ENCODE measurements at regions not wholly inside any gene's neighbourhood (a gene's known extent, or its start where the extent isn't known, plus 50 kb on each side); places are given as distances from the start of the nearest gene placed in this dataset.

DNA sequence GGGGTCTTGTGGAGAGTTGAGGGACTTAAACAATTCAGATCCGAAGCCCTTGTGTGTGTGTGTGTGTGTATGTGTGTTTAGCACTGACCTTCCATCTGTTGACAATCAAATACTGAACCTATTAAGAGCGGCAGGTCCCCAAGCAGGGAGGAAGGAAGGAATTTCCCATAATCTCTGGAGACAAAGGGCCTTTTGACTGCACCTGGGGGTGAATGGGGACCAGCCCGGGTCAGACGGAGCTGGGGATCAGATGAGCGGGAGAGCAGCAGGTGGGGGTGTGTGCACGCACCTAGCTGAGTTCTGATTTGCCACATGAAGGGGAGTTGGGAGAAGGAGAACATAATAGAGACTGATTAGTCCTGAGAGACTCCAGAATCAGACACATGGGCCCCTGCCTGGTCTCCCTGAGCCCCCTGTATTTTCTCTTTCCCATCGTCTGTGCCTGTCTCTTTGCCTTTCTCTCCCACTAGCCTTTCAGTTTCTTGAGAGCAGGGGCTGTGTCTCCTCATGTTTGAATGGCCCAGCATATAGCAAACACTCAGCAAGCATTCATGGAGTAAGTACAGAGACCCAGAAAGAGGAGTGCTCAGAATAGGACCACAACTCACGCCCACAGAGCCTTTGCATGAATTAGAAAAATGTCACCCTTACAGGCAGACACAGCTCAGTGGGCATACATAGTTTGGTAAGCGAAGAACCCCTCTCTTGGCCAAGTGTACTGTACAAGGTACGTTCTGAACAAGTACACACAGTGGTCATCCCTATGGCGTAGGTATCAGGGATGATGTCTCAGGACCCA, 288.3 kb upstream of the HABP2 start:
- no peaks in the 10 kb centered on the region for H3K9me2 ChIP-seq
- ChIA-PET POLR2A (no interaction called here), CTCF (no interaction called here)
- peaks cover 0 to 10% of the 10 kb centered on the region in 2 experiments; a peak in 1 of 4 replicates for H3K4me1 ChIP-seq (ENCODE audit: control insufficient read depth in 1 of 2, insufficient read depth in 2 of 2, low read depth in 1 of 2, low read length in 1 of 2)
- no peak overlapping the region for H3K27ac ChIP-seq (ENCODE audit: low read depth in 2 of 2, low read length in 1 of 2)
- H3K4me3 ChIP-seq (ENCODE audit: low read depth in 2 of 2, low read length in 1 of 2): no peak overlapping the region
- no peaks in the 10 kb centered on the region for H3K27me3 ChIP-seq (ENCODE audit: insufficient read depth)
- no peaks in the 10 kb centered on the region for H3K9me3 ChIP-seq
- no peak overlapping the region for H2AFZ ChIP-seq (ENCODE audit: low read depth)
- H3K36me3 ChIP-seq (replicated peaks in 1 of 2; ENCODE audit: control insufficient read depth in 1 of 2, insufficient read depth in 2 of 2, low read length in 1 of 2): no peaks in the 10 kb centered on the region
- no peaks in the 10 kb centered on the region for H3F3A ChIP-seq (replicated peaks; ENCODE audit: insufficient read depth)
- H3K4me2 ChIP-seq: no peak overlapping the region
- WGBS (ENCODE audit: low lambda C conversion rate): 64% methylated on average over 11 of the region's 11 CpGs
- H4K20me1 ChIP-seq (ENCODE audit: insufficient read depth): no peaks in the 10 kb centered on the region
- H3K79me2 ChIP-seq (ENCODE audit: insufficient read depth): no peaks in the 10 kb centered on the region
- no peak for DNase-seq
- no peak overlapping the region for H3K9ac ChIP-seq
- no peak for TF ChIP-seq MEF2A (IDR thresholded peaks at IDR 0.05; ENCODE audit: borderline replicate concordance, low read depth)
- TF ChIP-seq FOXM1 (IDR thresholded peaks at IDR 0.05; ENCODE audit: low read depth): no peak
- TF ChIP-seq, protein P1, sequence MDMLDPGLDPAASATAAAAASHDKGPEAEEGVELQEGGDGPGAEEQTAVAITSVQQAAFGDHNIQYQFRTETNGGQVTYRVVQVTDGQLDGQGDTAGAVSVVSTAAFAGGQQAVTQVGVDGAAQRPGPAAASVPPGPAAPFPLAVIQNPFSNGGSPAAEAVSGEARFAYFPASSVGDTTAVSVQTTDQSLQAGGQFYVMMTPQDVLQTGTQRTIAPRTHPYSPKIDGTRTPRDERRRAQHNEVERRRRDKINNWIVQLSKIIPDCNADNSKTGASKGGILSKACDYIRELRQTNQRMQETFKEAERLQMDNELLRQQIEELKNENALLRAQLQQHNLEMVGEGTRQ (IDR thresholded peaks at IDR 0.05; ENCODE audit: borderline replicate concordance, low read depth, low read length): no peak
- TF ChIP-seq, protein P2, sequence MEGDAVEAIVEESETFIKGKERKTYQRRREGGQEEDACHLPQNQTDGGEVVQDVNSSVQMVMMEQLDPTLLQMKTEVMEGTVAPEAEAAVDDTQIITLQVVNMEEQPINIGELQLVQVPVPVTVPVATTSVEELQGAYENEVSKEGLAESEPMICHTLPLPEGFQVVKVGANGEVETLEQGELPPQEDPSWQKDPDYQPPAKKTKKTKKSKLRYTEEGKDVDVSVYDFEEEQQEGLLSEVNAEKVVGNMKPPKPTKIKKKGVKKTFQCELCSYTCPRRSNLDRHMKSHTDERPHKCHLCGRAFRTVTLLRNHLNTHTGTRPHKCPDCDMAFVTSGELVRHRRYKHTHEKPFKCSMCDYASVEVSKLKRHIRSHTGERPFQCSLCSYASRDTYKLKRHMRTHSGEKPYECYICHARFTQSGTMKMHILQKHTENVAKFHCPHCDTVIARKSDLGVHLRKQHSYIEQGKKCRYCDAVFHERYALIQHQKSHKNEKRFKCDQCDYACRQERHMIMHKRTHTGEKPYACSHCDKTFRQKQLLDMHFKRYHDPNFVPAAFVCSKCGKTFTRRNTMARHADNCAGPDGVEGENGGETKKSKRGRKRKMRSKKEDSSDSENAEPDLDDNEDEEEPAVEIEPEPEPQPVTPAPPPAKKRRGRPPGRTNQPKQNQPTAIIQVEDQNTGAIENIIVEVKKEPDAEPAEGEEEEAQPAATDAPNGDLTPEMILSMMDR (IDR thresholded peaks at IDR 0.05): no peak
- no peak for TF ChIP-seq EZH2phosphoT487 (IDR thresholded peaks at IDR 0.05; ENCODE audit: borderline replicate concordance, low read depth)
- no peak for TF ChIP-seq FOXJ3 (CRISPR knock-in tag; IDR thresholded peaks at IDR 0.05)
- TF ChIP-seq JUND (IDR thresholded peaks at IDR 0.05): no peak
- no peak for TF ChIP-seq TAF1 (IDR thresholded peaks at IDR 0.05; ENCODE audit: borderline replicate concordance, low read depth, low read length)
- no peak for TF ChIP-seq GABPA (IDR thresholded peaks at IDR 0.05; ENCODE audit: low read depth)
- TF ChIP-seq, protein P3, sequence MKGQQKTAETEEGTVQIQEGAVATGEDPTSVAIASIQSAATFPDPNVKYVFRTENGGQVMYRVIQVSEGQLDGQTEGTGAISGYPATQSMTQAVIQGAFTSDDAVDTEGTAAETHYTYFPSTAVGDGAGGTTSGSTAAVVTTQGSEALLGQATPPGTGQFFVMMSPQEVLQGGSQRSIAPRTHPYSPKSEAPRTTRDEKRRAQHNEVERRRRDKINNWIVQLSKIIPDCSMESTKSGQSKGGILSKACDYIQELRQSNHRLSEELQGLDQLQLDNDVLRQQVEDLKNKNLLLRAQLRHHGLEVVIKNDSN (IDR thresholded peaks at IDR 0.05; ENCODE audit: borderline replicate concordance, low read depth): no peak

DNA sequence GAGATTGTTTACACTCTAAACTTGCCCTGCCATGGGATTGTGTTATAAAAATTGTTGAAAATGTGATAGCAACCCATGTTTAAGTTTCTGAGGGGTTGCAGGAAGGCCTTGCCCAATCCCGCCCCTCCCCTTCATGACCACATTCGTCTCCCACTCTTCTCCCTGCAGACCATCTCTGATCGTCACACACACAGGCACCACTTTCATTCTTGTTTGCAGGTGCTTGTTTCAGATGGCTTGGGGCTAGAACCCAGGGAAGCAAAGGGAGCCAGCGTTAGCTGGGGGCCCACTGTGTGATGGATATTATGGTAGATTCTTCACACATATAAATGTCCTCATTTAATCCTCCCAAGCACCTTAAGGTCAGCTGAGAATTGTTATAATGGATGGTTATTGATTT, 286.7 kb upstream of the HABP2 start:
- H4K20me1 ChIP-seq (ENCODE audit: insufficient read depth): no peaks in the 10 kb centered on the region
- ChIA-PET POLR2A (no interaction called here), CTCF (no interaction called here)
- H3K9me2 ChIP-seq: no peaks in the 10 kb centered on the region
- peaks cover 0 to 6% of the 10 kb centered on the region in 2 experiments; a peak in 1 of 4 replicates for H3K4me1 ChIP-seq (ENCODE audit: control insufficient read depth in 1 of 2, insufficient read depth in 2 of 2, low read depth in 1 of 2, low read length in 1 of 2)
- no peak for DNase-seq
- no peaks in the 10 kb centered on the region for H3F3A ChIP-seq (replicated peaks; ENCODE audit: insufficient read depth)
- H3K36me3 ChIP-seq (replicated peaks in 1 of 2; ENCODE audit: control insufficient read depth in 1 of 2, insufficient read depth in 2 of 2, low read length in 1 of 2): no peaks in the 10 kb centered on the region
- H3K4me2 ChIP-seq: no peak overlapping the region
- 52% methylated on average over 4 of the region's 4 CpGs for WGBS (ENCODE audit: low lambda C conversion rate)
- no peak overlapping the region for H3K27ac ChIP-seq (ENCODE audit: low read depth in 2 of 2, low read length in 1 of 2)
- H3K9ac ChIP-seq: no peak overlapping the region
- no peaks in the 10 kb centered on the region for H3K27me3 ChIP-seq (ENCODE audit: insufficient read depth)
- no peak overlapping the region for H2AFZ ChIP-seq (ENCODE audit: low read depth)
- H3K79me2 ChIP-seq (ENCODE audit: insufficient read depth): no peaks in the 10 kb centered on the region
- H3K4me3 ChIP-seq (ENCODE audit: low read depth in 2 of 2, low read length in 1 of 2): no peak overlapping the region
- no peaks in the 10 kb centered on the region for H3K9me3 ChIP-seq
- TF ChIP-seq ELF1 (IDR thresholded peaks at IDR 0.05): no peak
- TF ChIP-seq TAF1 (IDR thresholded peaks at IDR 0.05; ENCODE audit: borderline replicate concordance, low read depth, low read length): no peak
- no peak for TF ChIP-seq SMC3 (IDR thresholded peaks at IDR 0.05; ENCODE audit: low read depth, low read length)
- TF ChIP-seq, protein P1 (IDR thresholded peaks at IDR 0.05; ENCODE audit: borderline replicate concordance, low read depth, low read length): no peak
- TF ChIP-seq, protein P2 (IDR thresholded peaks at IDR 0.05): no peak
- no peak for TF ChIP-seq TCF12 (IDR thresholded peaks at IDR 0.05)
- no peak for TF ChIP-seq EZH2phosphoT487 (IDR thresholded peaks at IDR 0.05; ENCODE audit: borderline replicate concordance, low read depth)
- TF ChIP-seq JUND (IDR thresholded peaks at IDR 0.05): no peak
- no peak for TF ChIP-seq CHD2 (IDR thresholded peaks at IDR 0.05; ENCODE audit: low read length, partially characterized antibody)
- no peak for TF ChIP-seq NFIC (IDR thresholded peaks at IDR 0.05; ENCODE audit: borderline replicate concordance)
- no peak for TF ChIP-seq FOSL2 (IDR thresholded peaks at IDR 0.05; ENCODE audit: borderline replicate concordance, low read depth)
- no peak for TF ChIP-seq RXRA (IDR thresholded peaks at IDR 0.05; ENCODE audit: borderline replicate concordance, low read depth)
- TF ChIP-seq, protein P4, sequence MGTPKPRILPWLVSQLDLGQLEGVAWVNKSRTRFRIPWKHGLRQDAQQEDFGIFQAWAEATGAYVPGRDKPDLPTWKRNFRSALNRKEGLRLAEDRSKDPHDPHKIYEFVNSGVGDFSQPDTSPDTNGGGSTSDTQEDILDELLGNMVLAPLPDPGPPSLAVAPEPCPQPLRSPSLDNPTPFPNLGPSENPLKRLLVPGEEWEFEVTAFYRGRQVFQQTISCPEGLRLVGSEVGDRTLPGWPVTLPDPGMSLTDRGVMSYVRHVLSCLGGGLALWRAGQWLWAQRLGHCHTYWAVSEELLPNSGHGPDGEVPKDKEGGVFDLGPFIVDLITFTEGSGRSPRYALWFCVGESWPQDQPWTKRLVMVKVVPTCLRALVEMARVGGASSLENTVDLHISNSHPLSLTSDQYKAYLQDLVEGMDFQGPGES (IDR thresholded peaks at IDR 0.05; ENCODE audit: low read depth, low read length): no peak
- no peak for TF ChIP-seq RFX5 (IDR thresholded peaks at IDR 0.05; ENCODE audit: low read length)
- TF ChIP-seq MEF2A (IDR thresholded peaks at IDR 0.05; ENCODE audit: borderline replicate concordance, low read depth): no peak
